H9 (cell line): ENCODE measurements at regions not wholly inside any gene's neighbourhood (a gene's known extent, or its start where the extent isn't known, plus 50 kb on each side); places are given as distances from the start of the nearest gene placed in this dataset.

Experiments used
- DNase-seq: peaks from one replicate; pipeline ENCODE4 v3.0.0-alpha.2; 2017
- H2AFZ ChIP-seq: one replicate; pipeline ENCODE4 v1.6.1; 2013; ENCODE audit warnings: mild to moderate bottlenecking, low read length, control low read depth, moderate library complexity
- H2AK5ac ChIP-seq: 2 replicates; pipeline ENCODE4 v1.6.1; 2013; ENCODE audit warnings: low read length, control low read depth, mixed read lengths; ENCODE audit not compliant: insufficient read length
- H2BK120ac ChIP-seq: one replicate; pipeline ENCODE4 v1.6.1; 2013; ENCODE audit warnings: low read depth, mild to moderate bottlenecking, low read length, control low read depth, inconsistent platforms; ENCODE audit not compliant: poor library complexity, severe bottlenecking
- H2BK12ac ChIP-seq: 2 replicates; pipeline ENCODE4 v1.6.1; 2013; ENCODE audit warnings: low read length, control low read depth, mixed read lengths, low read depth; ENCODE audit not compliant: insufficient read length
- H2BK15ac ChIP-seq: 2 replicates; pipeline ENCODE4 v1.6.1; 2013; ENCODE audit warnings: low read depth, low read length, control low read depth
- H2BK20ac ChIP-seq: one replicate; pipeline ENCODE4 v1.6.1; 2013; ENCODE audit warnings: low read depth, mild to moderate bottlenecking, low read length, control low read depth, inconsistent platforms; ENCODE audit not compliant: poor library complexity, severe bottlenecking
- H2BK5ac ChIP-seq: 2 replicates; pipeline ENCODE4 v1.6.1; 2013; ENCODE audit warnings: low read length, control low read depth, mixed read lengths; ENCODE audit not compliant: insufficient read length
- H3K14ac ChIP-seq: 2 replicates; pipeline ENCODE4 v1.6.1; 2013; ENCODE audit warnings: low read length, control low read depth; ENCODE audit not compliant: insufficient read depth
- H3K18ac ChIP-seq: 2 replicates; pipeline ENCODE4 v1.6.1; 2013; ENCODE audit warnings: low read depth, mild to moderate bottlenecking, mixed read lengths, low read length, control low read depth; ENCODE audit not compliant: insufficient read length
- H3K23ac ChIP-seq: 2 replicates; pipeline ENCODE4 v1.6.1; 2013; ENCODE audit warnings: low read length, control low read depth, mixed read lengths, low read depth; ENCODE audit not compliant: insufficient read length
- H3K23me2 ChIP-seq: 2 replicates; pipeline ENCODE4 v1.6.1; 2013; ENCODE audit warnings: low read depth, mild to moderate bottlenecking, mixed read lengths, low read length, control low read depth; ENCODE audit not compliant: insufficient read length, poor library complexity, severe bottlenecking
- H3K27ac ChIP-seq: 2 replicates; pipeline ENCODE4 v1.5.1; 2013; ENCODE audit warnings: low read length, control low read depth, mixed read lengths, low read depth; ENCODE audit not compliant: insufficient read length
- H3K27me3 ChIP-seq: 2 replicates; pipeline ENCODE4 v1.6.1; 2013; ENCODE audit warnings: low read length, control low read depth, inconsistent platforms; ENCODE audit not compliant: insufficient read depth
- H3K4ac ChIP-seq: 2 replicates; pipeline ENCODE4 v1.6.1; 2013; ENCODE audit warnings: low read depth, mild to moderate bottlenecking, control low read depth, inconsistent platforms, low read length, moderate library complexity
- H3K4me1 ChIP-seq: 2 replicates; pipeline ENCODE4 v1.6.1; 2013; ENCODE audit warnings: low read length, control low read depth, inconsistent platforms; ENCODE audit not compliant: insufficient read depth
- H3K4me2 ChIP-seq: 2 replicates; pipeline ENCODE4 v1.6.1; 2013; ENCODE audit warnings: low read length, control low read depth, mixed read lengths; ENCODE audit not compliant: insufficient read length, insufficient read depth
- H3K56ac ChIP-seq: 2 replicates; pipeline ENCODE4 v1.6.1; 2013; ENCODE audit warnings: low read depth, mild to moderate bottlenecking, mixed read lengths, low read length, control low read depth; ENCODE audit not compliant: insufficient read length
- H3K79me1 ChIP-seq: 2 replicates; pipeline ENCODE4 v1.6.1; 2013; ENCODE audit warnings: low read depth, mild to moderate bottlenecking, moderate library complexity, low read length, control low read depth, inconsistent platforms; ENCODE audit not compliant: insufficient read depth, poor library complexity, severe bottlenecking
- H3K79me2 ChIP-seq: 2 replicates; pipeline ENCODE4 v1.6.1; 2013; ENCODE audit warnings: low read length, control low read depth, inconsistent platforms; ENCODE audit not compliant: insufficient read depth
- H3K9ac ChIP-seq: 2 replicates; pipeline ENCODE4 v1.6.1; 2013; ENCODE audit warnings: low read length, control low read depth, mixed read lengths; ENCODE audit not compliant: insufficient read length; ENCODE audit errors: extremely low read depth
- H3K9me3 ChIP-seq: one replicate; pipeline ENCODE4 v1.6.1; 2013; ENCODE audit warnings: low read depth, low read length, inconsistent platforms; ENCODE audit not compliant: control insufficient read depth
- H3T11ph ChIP-seq: one replicate; pipeline ENCODE4 v1.6.1; 2013; ENCODE audit warnings: mild to moderate bottlenecking, low read length, control low read depth, inconsistent platforms
- H4K20me1 ChIP-seq: one replicate; pipeline ENCODE4 v1.6.1; 2013; ENCODE audit not compliant: control insufficient read depth, insufficient read length, insufficient read depth
- H4K5ac ChIP-seq: 2 replicates; pipeline ENCODE4 v1.6.1; 2013; ENCODE audit warnings: low read depth, mild to moderate bottlenecking, mixed read lengths, low read length, control low read depth; ENCODE audit not compliant: insufficient read length
- H4K8ac ChIP-seq: replicated peaks from 2 replicates; pipeline ENCODE4 v1.6.1; 2013; ENCODE audit warnings: low read length, control low read depth, mixed read lengths, low read depth; ENCODE audit not compliant: insufficient read length
- H4K91ac ChIP-seq: 2 replicates; pipeline ENCODE4 v1.6.1; 2013; ENCODE audit warnings: low read depth, mild to moderate bottlenecking, moderate library complexity, mixed read lengths, low read length, control low read depth; ENCODE audit not compliant: insufficient read length
- H3K27ac Mint-ChIP-seq, 3 experiments: 2 replicates in 2 of 3; 3 replicates in 1 of 3; pipeline ENCODE4 v1.8.0; 2020 to 2021; ENCODE audit warnings: mixed read lengths in 3 of 3, mild to moderate bottlenecking in 1 of 3, moderate library complexity in 1 of 3
- H3K27me3 Mint-ChIP-seq: 2 replicates; pipeline ENCODE4 v1.8.0; 2021; ENCODE audit warnings: low read depth, mild to moderate bottlenecking, moderate library complexity, mixed read lengths
- H3K36me3 Mint-ChIP-seq, 3 experiments: 2 replicates in 2 of 3; 3 replicates in 1 of 3; pipeline ENCODE4 v1.8.0; 2020 to 2021; ENCODE audit warnings: low read depth in 3 of 3, mixed read lengths in 3 of 3; ENCODE audit not compliant: insufficient read depth in 1 of 3
- H3K4me1 Mint-ChIP-seq, 2 experiments: 2 replicates each; pipeline ENCODE4 v1.8.0; 2020; ENCODE audit warnings: mixed read lengths in 2 of 2
- H3K4me3 Mint-ChIP-seq, 2 experiments: 2 replicates in 1 of 2; 3 replicates in 1 of 2; pipeline ENCODE4 v1.8.0; 2020 to 2021; ENCODE audit warnings: mild to moderate bottlenecking in 2 of 2, mixed read lengths in 2 of 2, moderate library complexity in 1 of 2
- H3K9me3 Mint-ChIP-seq, 2 experiments: 2 replicates in 1 of 2; 3 replicates in 1 of 2; pipeline ENCODE4 v1.8.0; 2020; ENCODE audit warnings: mild to moderate bottlenecking in 2 of 2, mixed read lengths in 2 of 2, moderate library complexity in 1 of 2
- CTCF ChIP-seq: fragments of 200-600 bp; sonication (generic); conservative IDR thresholded peaks from 3 replicates; pipeline ENCODE4 v1.8.0; 2021; ENCODE audit warnings: antibody characterized with exemption, mild to moderate bottlenecking
- whole genome bisulfite sequencing: extraction: QIAGEN DNeasy Blood & Tissue Kit; methylation state at CpG from one replicate; pipeline ENCODE4 v1.1.7; 2013; ENCODE audit warnings: missing lambda C conversion rate, low lambda C conversion rate, mixed read lengths; ENCODE audit not compliant: insufficient read length; ENCODE audit errors: extremely low coverage; 5-methylcytosine and 5-hydroxymethylcytosine counted together

- Histone ChIP-seq H3K27ac (no peak overlapping the region), H2AK5ac (no peak overlapping the region), H4K5ac (no peak overlapping the region), H3K9ac (no peak overlapping the region), H4K8ac (no peak overlapping the region), H3K4me1 (no peaks in the 10 kb centered on the region), H3K27me3 (no peaks in the 10 kb centered on the region), H2BK12ac (no peak overlapping the region), H3K79me2 (no peaks in the 10 kb centered on the region), H2BK120ac (no peak overlapping the region), H3T11ph (no peak overlapping the region), H3K23ac (no peak overlapping the region), H3K79me1 (no peaks in the 10 kb centered on the region), H3K18ac (no peak overlapping the region), H3K9me3 (no peaks in the 10 kb centered on the region), H3K23me2 (no peaks in the 10 kb centered on the region), H2BK20ac (no peak overlapping the region), H3K56ac (no peak overlapping the region), H2BK5ac (no peak overlapping the region), H2BK15ac (no peak overlapping the region), H2AFZ (no peak overlapping the region), H3K4ac (no peak overlapping the region), H4K91ac (no peak overlapping the region), H3K4me2 (no peak overlapping the region), H3K14ac (no peak overlapping the region), H4K20me1 (no peaks in the 10 kb centered on the region)
- no peak for TF ChIP-seq CTCF
- no CpG with 5 or more reads among the region's 5 CpGs for WGBS
- Mint-ChIP-seq H3K36me3 (no peaks in the 10 kb centered on the region), H3K9me3 (no peaks in the 10 kb centered on the region; a peak in 1 of 5 replicates), H3K4me3 (no peak overlapping the region), H3K4me1 (peaks cover 0 to 3% of the 10 kb centered on the region in 2 experiments; a peak in 1 of 4 replicates), H3K27ac (no peak overlapping the region), H3K27me3 (peaks cover 3% of the 10 kb centered on the region; the same call in 1 of the 2 replicates)
- no peak for DNase-seq
Observed at GRCh38 chr11:21965221-21965620, 227.7 kb upstream of the ANO5 start.
